HepG2 (cell line): ENCODE measurements at regions not wholly inside any gene's neighbourhood (a gene's known extent, or its start where the extent isn't known, plus 50 kb on each side); places are given as distances from the start of the nearest gene placed in this dataset.

Experiments
- CREB1 ChIP-seq, 2 experiments: fragments of 450-650 bp in 1 of 2; IDR thresholded peaks; 2 replicates each; pipeline ENCODE4 v1.6.1; 2016 to 2017; ENCODE audit warnings: control low read depth in 1 of 2, mild to moderate bottlenecking in 1 of 2, missing compliant biosample characterization in 1 of 2, missing genetic modification characterization in 1 of 2
- MYNN ChIP-seq: sonication (generic); formaldehyde crosslinking; IDR thresholded peaks from 2 replicates; pipeline ENCODE4 v1.4.0; 2020; ENCODE audit warnings: mild to moderate bottlenecking, low read depth, missing genetic modification reagents
- RAD51 ChIP-seq: fragments of 450-650 bp; IDR thresholded peaks from 2 replicates; pipeline ENCODE4 v1.6.1; 2016; ENCODE audit warnings: borderline replicate concordance
- U2AF1 ChIP-seq: fragments of 200-400 bp; formaldehyde crosslinking; optimal IDR thresholded peaks from 2 replicates; pipeline ENCODE3; 2017; ENCODE audit warnings: mild to moderate bottlenecking, low read depth, low read length
- ZFP41 ChIP-seq: sonication (generic); formaldehyde crosslinking; IDR thresholded peaks from 2 replicates; pipeline ENCODE4 v1.4.0; 2020; ENCODE audit warnings: mild to moderate bottlenecking, missing genetic modification reagents, borderline replicate concordance
- ZNF660 ChIP-seq: sonication (generic); formaldehyde crosslinking; IDR thresholded peaks from 2 replicates; pipeline ENCODE4 v1.5.1; 2020; ENCODE audit warnings: mild to moderate bottlenecking, low read depth, missing genetic modification reagents, borderline replicate concordance
- TF ChIP-seq, protein P1 (sequence below): IDR thresholded peaks from 2 replicates; pipeline ENCODE4 v1.6.1; 2012; ENCODE audit warnings: inconsistent platforms
- TF ChIP-seq, protein P2 (sequence below), 2 experiments: sonication (generic) in 1 of 2; formaldehyde crosslinking in 1 of 2; IDR thresholded peaks; 2 replicates each; pipeline versions ENCODE4 v1.5.1 to v1.6.1; 2011 to 2020; ENCODE audit warnings: borderline replicate concordance in 1 of 2, low read depth in 1 of 2, low read length in 1 of 2, mild to moderate bottlenecking in 1 of 2, missing genetic modification reagents in 1 of 2, moderate library complexity in 1 of 2
- TF ChIP-seq, protein P3 (sequence below): sonication (generic); formaldehyde crosslinking; IDR thresholded peaks from 2 replicates; pipeline ENCODE4 v1.4.0; 2020; ENCODE audit warnings: missing genetic modification reagents, borderline replicate concordance
- TF ChIP-seq, protein P4 (sequence below): sonication (generic); formaldehyde crosslinking; IDR thresholded peaks from 2 replicates; pipeline ENCODE4 v1.5.0; 2020; ENCODE audit warnings: missing genetic modification reagents
- TF ChIP-seq, protein P5 (sequence below): sonication (generic); formaldehyde crosslinking; IDR thresholded peaks from 2 replicates; pipeline ENCODE4 v1.4.0; 2020; ENCODE audit warnings: missing genetic modification reagents

DNA sequence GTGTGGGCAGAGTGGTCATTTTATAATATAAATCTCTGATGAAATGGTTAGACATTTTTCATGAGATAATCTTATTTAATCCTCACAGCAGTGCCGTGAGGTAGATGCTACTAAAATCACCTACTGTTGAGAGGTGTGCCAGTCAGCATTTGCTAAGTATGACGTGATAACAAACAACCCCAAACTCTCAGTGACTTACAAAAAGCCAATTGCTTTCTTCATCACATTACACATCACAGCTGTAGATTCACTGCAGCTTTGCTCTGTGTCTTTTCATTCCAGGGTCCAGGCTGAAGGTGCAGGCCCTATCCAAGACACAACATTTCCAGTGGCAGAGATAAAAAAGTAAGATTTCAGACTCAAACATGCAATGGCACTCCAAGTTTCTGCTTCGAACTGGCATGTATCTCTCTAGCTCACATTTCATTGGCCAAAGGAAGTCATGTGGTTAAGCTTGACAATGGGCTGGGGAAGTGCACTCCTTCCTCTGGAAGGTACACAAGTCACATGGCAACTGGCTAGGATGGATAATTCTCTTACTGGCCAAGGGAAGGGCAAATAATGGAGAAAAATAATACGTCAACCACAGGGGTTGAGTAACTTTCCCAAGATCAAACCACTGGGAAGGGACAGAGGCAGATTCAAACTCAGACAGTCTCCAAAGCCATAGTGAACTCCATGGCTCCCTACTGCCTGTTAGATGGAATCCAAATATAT, 69.5 kb upstream of the EPB41L1 start (continued):
- TF ChIP-seq, protein P1, sequence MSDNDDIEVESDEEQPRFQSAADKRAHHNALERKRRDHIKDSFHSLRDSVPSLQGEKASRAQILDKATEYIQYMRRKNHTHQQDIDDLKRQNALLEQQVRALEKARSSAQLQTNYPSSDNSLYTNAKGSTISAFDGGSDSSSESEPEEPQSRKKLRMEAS = no peak
- TF ChIP-seq MYNN (CRISPR knock-in tag) = no peak
- TF ChIP-seq, protein P2, sequence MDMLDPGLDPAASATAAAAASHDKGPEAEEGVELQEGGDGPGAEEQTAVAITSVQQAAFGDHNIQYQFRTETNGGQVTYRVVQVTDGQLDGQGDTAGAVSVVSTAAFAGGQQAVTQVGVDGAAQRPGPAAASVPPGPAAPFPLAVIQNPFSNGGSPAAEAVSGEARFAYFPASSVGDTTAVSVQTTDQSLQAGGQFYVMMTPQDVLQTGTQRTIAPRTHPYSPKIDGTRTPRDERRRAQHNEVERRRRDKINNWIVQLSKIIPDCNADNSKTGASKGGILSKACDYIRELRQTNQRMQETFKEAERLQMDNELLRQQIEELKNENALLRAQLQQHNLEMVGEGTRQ (IDR thresholded peaks at IDR 0.05; ENCODE audit: low read depth, low read length) = peak; percentile 58
- TF ChIP-seq, protein P2 (CRISPR knock-in tag; IDR thresholded peaks at IDR 0.05; ENCODE audit: borderline replicate concordance) = no peak; the same call in 1 of the 2 replicates
- TF ChIP-seq, protein P3, sequence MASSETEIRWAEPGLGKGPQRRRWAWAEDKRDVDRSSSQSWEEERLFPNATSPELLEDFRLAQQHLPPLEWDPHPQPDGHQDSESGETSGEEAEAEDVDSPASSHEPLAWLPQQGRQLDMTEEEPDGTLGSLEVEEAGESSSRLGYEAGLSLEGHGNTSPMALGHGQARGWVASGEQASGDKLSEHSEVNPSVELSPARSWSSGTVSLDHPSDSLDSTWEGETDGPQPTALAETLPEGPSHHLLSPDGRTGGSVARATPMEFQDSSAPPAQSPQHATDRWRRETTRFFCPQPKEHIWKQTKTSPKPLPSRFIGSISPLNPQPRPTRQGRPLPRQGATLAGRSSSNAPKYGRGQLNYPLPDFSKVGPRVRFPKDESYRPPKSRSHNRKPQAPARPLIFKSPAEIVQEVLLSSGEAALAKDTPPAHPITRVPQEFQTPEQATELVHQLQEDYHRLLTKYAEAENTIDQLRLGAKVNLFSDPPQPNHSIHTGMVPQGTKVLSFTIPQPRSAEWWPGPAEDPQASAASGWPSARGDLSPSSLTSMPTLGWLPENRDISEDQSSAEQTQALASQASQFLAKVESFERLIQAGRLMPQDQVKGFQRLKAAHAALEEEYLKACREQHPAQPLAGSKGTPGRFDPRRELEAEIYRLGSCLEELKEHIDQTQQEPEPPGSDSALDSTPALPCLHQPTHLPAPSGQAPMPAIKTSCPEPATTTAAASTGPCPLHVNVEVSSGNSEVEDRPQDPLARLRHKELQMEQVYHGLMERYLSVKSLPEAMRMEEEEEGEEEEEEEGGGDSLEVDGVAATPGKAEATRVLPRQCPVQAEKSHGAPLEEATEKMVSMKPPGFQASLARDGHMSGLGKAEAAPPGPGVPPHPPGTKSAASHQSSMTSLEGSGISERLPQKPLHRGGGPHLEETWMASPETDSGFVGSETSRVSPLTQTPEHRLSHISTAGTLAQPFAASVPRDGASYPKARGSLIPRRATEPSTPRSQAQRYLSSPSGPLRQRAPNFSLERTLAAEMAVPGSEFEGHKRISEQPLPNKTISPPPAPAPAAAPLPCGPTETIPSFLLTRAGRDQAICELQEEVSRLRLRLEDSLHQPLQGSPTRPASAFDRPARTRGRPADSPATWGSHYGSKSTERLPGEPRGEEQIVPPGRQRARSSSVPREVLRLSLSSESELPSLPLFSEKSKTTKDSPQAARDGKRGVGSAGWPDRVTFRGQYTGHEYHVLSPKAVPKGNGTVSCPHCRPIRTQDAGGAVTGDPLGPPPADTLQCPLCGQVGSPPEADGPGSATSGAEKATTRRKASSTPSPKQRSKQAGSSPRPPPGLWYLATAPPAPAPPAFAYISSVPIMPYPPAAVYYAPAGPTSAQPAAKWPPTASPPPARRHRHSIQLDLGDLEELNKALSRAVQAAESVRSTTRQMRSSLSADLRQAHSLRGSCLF (CRISPR knock-in tag) = no peak
- TF ChIP-seq RAD51 = peak; percentile 4; the same call in 1 of the 2 replicates
- TF ChIP-seq CREB1 (IDR thresholded peaks at IDR 0.05) = peak; percentile 61; the same call in 1 of the 2 replicates
- no peak for TF ChIP-seq CREB1 (CRISPR knock-in tag; IDR thresholded peaks at IDR 0.05)
- TF ChIP-seq, protein P4, sequence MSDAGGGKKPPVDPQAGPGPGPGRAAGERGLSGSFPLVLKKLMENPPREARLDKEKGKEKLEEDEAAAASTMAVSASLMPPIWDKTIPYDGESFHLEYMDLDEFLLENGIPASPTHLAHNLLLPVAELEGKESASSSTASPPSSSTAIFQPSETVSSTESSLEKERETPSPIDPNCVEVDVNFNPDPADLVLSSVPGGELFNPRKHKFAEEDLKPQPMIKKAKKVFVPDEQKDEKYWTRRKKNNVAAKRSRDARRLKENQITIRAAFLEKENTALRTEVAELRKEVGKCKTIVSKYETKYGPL (CRISPR knock-in tag) = peak; percentile 32; the same call in 1 of the 2 replicates
- TF ChIP-seq ZNF660 (CRISPR knock-in tag) = no peak
- TF ChIP-seq, protein P5, sequence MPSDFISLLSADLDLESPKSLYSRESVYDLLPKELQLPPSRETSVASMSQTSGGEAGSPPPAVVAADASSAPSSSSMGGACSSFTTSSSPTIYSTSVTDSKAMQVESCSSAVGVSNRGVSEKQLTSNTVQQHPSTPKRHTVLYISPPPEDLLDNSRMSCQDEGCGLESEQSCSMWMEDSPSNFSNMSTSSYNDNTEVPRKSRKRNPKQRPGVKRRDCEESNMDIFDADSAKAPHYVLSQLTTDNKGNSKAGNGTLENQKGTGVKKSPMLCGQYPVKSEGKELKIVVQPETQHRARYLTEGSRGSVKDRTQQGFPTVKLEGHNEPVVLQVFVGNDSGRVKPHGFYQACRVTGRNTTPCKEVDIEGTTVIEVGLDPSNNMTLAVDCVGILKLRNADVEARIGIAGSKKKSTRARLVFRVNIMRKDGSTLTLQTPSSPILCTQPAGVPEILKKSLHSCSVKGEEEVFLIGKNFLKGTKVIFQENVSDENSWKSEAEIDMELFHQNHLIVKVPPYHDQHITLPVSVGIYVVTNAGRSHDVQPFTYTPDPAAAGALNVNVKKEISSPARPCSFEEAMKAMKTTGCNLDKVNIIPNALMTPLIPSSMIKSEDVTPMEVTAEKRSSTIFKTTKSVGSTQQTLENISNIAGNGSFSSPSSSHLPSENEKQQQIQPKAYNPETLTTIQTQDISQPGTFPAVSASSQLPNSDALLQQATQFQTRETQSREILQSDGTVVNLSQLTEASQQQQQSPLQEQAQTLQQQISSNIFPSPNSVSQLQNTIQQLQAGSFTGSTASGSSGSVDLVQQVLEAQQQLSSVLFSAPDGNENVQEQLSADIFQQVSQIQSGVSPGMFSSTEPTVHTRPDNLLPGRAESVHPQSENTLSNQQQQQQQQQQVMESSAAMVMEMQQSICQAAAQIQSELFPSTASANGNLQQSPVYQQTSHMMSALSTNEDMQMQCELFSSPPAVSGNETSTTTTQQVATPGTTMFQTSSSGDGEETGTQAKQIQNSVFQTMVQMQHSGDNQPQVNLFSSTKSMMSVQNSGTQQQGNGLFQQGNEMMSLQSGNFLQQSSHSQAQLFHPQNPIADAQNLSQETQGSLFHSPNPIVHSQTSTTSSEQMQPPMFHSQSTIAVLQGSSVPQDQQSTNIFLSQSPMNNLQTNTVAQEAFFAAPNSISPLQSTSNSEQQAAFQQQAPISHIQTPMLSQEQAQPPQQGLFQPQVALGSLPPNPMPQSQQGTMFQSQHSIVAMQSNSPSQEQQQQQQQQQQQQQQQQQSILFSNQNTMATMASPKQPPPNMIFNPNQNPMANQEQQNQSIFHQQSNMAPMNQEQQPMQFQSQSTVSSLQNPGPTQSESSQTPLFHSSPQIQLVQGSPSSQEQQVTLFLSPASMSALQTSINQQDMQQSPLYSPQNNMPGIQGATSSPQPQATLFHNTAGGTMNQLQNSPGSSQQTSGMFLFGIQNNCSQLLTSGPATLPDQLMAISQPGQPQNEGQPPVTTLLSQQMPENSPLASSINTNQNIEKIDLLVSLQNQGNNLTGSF (CRISPR knock-in tag) = no peak
- TF ChIP-seq U2AF1 = no peak
- TF ChIP-seq ZFP41 (CRISPR knock-in tag) = no peak
